Loucy (cell line): ENCODE measurements at regions not wholly inside any gene's neighbourhood (a gene's known extent, or its start where the extent isn't known, plus 50 kb on each side); places are given as distances from the start of the nearest gene placed in this dataset.
"Not testable (repeated sequence)": the region's sequence is repeated elsewhere in the genome, so short reads cannot be mapped to it uniquely, and the experiment has no call there.

Experiments
- H2AFZ ChIP-seq: fragments of 200-600 bp; sonication (generic); 2 replicates; pipeline ENCODE4 v1.6.0; 2016; ENCODE audit warnings: antibody characterized with exemption, mild to moderate bottlenecking, low read length, moderate library complexity
- H3F3A ChIP-seq: fragments of 200-600 bp; 2 replicates; pipeline ENCODE4 v1.6.0; 2016; ENCODE audit warnings: antibody characterized with exemption, low read depth, mild to moderate bottlenecking
- H3K27me3 ChIP-seq: fragments of 200-600 bp; sonication (generic); 2 replicates; pipeline ENCODE4 v1.6.1; 2014; ENCODE audit warnings: low read length, mild to moderate bottlenecking; ENCODE audit not compliant: insufficient read depth, poor library complexity, severe bottlenecking
- H3K36me3 ChIP-seq: fragments of 200-600 bp; sonication (generic); 2 replicates; pipeline ENCODE4 v1.6.1; 2016; ENCODE audit warnings: low read length; ENCODE audit not compliant: insufficient read depth
- H3K4me1 ChIP-seq: fragments of 200-600 bp; sonication (generic); 2 replicates; pipeline ENCODE4 v1.5.1; 2014; ENCODE audit warnings: low read length, mild to moderate bottlenecking; ENCODE audit not compliant: insufficient read depth, poor library complexity, severe bottlenecking
- H3K4me2 ChIP-seq: fragments of 200-600 bp; sonication (generic); 2 replicates; pipeline ENCODE4 v1.6.0; 2014; ENCODE audit warnings: antibody characterized with exemption, low read length, low read depth, mild to moderate bottlenecking; ENCODE audit not compliant: poor library complexity, severe bottlenecking
- H3K4me3 ChIP-seq: fragments of 200-600 bp; sonication (generic); 2 replicates; pipeline ENCODE4 v1.5.1; 2014; ENCODE audit warnings: low read length, mild to moderate bottlenecking, mixed read lengths; ENCODE audit not compliant: poor library complexity, severe bottlenecking
- H3K79me2 ChIP-seq: fragments of 200-600 bp; sonication (generic); 2 replicates; pipeline ENCODE4 v1.6.1; 2014; ENCODE audit warnings: low read length; ENCODE audit not compliant: insufficient read depth
- H3K9ac ChIP-seq: fragments of 200-600 bp; sonication (generic); 2 replicates; pipeline ENCODE4 v1.6.0; 2014; ENCODE audit warnings: mild to moderate bottlenecking, low read depth, low read length, moderate library complexity; ENCODE audit not compliant: poor library complexity, severe bottlenecking
- H3K9me2 ChIP-seq: fragments of 200-600 bp; sonication (generic); replicated peaks from 2 replicates; pipeline ENCODE4 v1.6.1; 2016; ENCODE audit warnings: low read depth, low read length, mixed read lengths
- H3K9me3 ChIP-seq: fragments of 200-600 bp; sonication (generic); 2 replicates; pipeline ENCODE4 v1.6.1; 2014; ENCODE audit warnings: mild to moderate bottlenecking, antibody characterized with exemption, low read length, low read depth; ENCODE audit not compliant: insufficient read depth
- H4K20me1 ChIP-seq: fragments of 200-600 bp; sonication (generic); 2 replicates; pipeline ENCODE4 v1.6.0; 2014; ENCODE audit warnings: antibody characterized with exemption, low read length, mild to moderate bottlenecking; ENCODE audit not compliant: insufficient read depth, poor library complexity, severe bottlenecking
- EZH2phosphoT487 ChIP-seq: fragments of 200-600 bp; IDR thresholded peaks from 2 replicates; pipeline ENCODE4 v1.6.1; 2018; ENCODE audit warnings: antibody characterized with exemption, mild to moderate bottlenecking, moderate library complexity, borderline replicate concordance
- TF ChIP-seq, protein P1 (sequence below): fragments of 200-600 bp; sonication (generic); conservative IDR thresholded peaks from 2 replicates; pipeline ENCODE4 v1.5.1; 2014; ENCODE audit warnings: mild to moderate bottlenecking, antibody characterized with exemption, low read length

DNA sequence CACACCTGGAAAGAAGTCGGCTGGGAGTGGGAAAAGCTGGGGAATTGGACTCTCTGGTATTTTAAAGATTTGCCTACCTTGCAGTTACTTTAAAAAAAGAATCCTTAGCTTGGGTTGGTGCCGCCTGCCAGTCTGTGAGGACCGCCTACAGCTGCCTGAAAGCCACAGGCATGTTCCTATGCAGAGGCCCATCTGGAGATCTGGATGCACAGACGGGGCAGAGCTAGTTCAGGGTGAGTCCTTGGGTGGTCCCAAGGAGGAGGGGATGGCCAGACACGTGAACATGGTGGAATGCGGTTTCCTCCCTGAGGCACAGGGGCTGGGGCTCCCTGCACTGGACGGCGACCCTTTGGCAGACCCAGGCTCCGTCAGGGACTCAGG, 113.2 kb upstream of the IQSEC1 start:
- Histone ChIP-seq H2AFZ (no peak overlapping the region), H3K79me2 (no peaks in the 10 kb centered on the region), H3K4me3 (no peak overlapping the region), H3K9me2 (no peaks in the 10 kb centered on the region), H4K20me1 (no peaks in the 10 kb centered on the region), H3K36me3 (no peaks in the 10 kb centered on the region), H3K27me3 (no peaks in the 10 kb centered on the region), H3K9ac (no peak overlapping the region), H3K4me2 (no peak overlapping the region), H3F3A (no peaks in the 10 kb centered on the region), H3K9me3 (no peaks in the 10 kb centered on the region), H3K4me1 (peaks cover 34% of the 10 kb centered on the region)
- no peak for TF ChIP-seq EZH2phosphoT487

DNA sequence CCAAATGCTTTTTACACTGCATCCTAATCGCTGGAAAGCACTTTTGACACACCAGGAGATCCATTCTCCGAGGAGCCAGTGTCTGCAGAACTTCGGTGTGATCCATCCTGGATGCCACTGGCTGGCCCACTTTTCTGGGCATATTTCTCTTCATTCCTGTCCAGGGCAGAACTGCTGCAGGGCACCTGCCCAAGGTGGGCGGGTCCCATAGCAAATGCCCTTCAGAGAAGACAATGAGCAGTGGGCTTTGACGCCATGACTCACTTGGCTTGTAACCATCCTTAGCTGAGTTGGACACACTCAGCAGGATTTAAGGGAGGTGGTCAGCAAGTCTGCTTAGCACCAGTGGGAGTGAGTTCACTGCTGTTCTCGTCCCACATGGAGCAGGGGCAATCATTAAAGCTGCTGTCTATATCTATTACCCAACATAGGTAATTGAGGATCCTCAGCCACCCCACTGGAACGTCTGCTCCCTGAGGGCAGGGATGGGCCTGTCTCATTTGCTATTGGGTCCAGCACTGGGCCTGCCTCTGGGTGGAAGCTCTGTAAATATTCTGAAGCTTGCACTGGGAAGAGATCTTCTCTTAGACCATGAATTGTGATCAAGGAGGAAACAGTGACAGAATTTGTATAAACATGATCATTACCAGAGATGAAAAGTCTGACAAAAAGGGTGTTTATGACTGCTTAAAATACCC, 112.7 kb upstream of the IQSEC1 start:
- Histone ChIP-seq H3K79me2 (no peaks in the 10 kb centered on the region), H3K36me3 (no peaks in the 10 kb centered on the region), H3K9ac (no peak overlapping the region), H4K20me1 (no peaks in the 10 kb centered on the region), H2AFZ (no peak overlapping the region), H3K4me1 (peaks cover 32% of the 10 kb centered on the region), H3F3A (no peaks in the 10 kb centered on the region), H3K9me2 (no peaks in the 10 kb centered on the region), H3K27me3 (no peaks in the 10 kb centered on the region), H3K9me3 (no peaks in the 10 kb centered on the region), H3K4me3 (no peak overlapping the region), H3K4me2 (no peak overlapping the region)
- TF ChIP-seq EZH2phosphoT487 = no peak
- TF ChIP-seq, protein P1, sequence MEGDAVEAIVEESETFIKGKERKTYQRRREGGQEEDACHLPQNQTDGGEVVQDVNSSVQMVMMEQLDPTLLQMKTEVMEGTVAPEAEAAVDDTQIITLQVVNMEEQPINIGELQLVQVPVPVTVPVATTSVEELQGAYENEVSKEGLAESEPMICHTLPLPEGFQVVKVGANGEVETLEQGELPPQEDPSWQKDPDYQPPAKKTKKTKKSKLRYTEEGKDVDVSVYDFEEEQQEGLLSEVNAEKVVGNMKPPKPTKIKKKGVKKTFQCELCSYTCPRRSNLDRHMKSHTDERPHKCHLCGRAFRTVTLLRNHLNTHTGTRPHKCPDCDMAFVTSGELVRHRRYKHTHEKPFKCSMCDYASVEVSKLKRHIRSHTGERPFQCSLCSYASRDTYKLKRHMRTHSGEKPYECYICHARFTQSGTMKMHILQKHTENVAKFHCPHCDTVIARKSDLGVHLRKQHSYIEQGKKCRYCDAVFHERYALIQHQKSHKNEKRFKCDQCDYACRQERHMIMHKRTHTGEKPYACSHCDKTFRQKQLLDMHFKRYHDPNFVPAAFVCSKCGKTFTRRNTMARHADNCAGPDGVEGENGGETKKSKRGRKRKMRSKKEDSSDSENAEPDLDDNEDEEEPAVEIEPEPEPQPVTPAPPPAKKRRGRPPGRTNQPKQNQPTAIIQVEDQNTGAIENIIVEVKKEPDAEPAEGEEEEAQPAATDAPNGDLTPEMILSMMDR = no peak

DNA sequence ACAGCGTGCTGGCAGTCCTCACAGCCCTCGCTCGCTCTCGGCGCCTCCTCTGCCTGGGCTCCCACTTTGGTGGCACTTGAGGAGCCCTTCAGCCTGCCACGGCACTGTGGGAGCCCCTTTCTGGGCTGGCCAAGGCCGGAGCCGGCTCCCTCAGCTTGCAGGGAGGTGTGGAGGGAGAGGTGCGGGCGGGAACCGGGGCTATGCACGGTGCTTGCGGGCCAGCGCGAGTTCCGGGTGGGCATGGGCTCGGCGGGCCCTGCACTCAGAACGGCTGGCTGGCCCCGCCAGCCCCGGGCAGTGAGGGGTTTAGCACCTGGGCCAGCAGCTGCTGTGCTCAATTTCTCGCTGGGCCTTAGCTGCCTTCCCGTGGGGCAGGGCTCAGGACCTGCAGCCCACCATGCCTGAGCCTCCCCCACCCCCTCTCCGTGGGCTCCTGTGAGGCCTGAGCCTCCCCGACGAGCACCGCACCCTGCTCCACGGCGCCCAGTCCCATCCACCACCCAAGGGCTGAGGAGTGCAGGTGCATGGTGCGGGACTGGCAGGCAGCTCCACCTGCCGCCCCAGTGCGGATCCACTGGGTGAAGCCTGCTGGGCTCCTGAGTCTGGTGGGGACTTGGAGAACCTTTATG, 106.5 kb upstream of the IQSEC1 start:
- H3K36me3 ChIP-seq, H3K9ac ChIP-seq, H3K79me2 ChIP-seq, H3K4me2 ChIP-seq, H4K20me1 ChIP-seq, H3F3A ChIP-seq, H3K27me3 ChIP-seq, H2AFZ ChIP-seq, H3K4me1 ChIP-seq, H3K4me3 ChIP-seq, H3K9me2 ChIP-seq: not testable (repeated sequence)
- peaks cover 18% of the 10 kb centered on the region; the same call in 1 of the 2 replicates for H3K9me3 ChIP-seq

DNA sequence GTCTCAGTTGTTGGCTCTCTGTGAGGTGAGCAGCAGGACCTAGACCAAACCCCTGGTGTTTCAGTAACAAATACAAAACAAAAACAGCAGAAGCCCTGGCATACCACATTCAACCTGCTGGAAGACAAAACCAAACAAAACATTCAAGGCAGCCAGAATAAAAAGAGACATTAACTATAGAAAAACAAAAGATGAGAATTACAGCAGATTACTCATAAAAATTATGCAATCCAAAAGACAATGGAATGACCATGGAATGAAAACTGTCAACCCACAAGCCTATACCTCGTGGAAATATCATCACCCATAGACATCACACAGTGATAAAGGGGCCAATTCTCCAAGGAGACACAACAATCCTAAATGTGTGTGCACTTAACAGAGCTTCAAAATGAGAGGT, 106.0 kb upstream of the IQSEC1 start:
- no peaks in the 10 kb centered on the region for H3K9me2 ChIP-seq
- no peaks in the 10 kb centered on the region for H3K79me2 ChIP-seq
- H3F3A ChIP-seq = no peaks in the 10 kb centered on the region
- no peaks in the 10 kb centered on the region for H3K36me3 ChIP-seq
- H3K4me1 ChIP-seq = no peaks in the 10 kb centered on the region
- H3K9ac ChIP-seq = no peak overlapping the region
- H3K4me3 ChIP-seq = no peak overlapping the region
- no peak overlapping the region for H2AFZ ChIP-seq
- H3K4me2 ChIP-seq = no peak overlapping the region
- no peaks in the 10 kb centered on the region for H3K27me3 ChIP-seq
- no peaks in the 10 kb centered on the region for H4K20me1 ChIP-seq
- TF ChIP-seq EZH2phosphoT487 = no peak
- TF ChIP-seq, protein P1 = no peak
- H3K9me3 ChIP-seq = peaks cover 18% of the 10 kb centered on the region; the same call in 1 of the 2 replicates
